ENCODE measurements at regions not wholly inside any gene's neighbourhood (a gene's known extent, or its start where the extent isn't known, plus 50 kb on each side); places are given as distances from the start of the nearest gene placed in this dataset.

DNA sequence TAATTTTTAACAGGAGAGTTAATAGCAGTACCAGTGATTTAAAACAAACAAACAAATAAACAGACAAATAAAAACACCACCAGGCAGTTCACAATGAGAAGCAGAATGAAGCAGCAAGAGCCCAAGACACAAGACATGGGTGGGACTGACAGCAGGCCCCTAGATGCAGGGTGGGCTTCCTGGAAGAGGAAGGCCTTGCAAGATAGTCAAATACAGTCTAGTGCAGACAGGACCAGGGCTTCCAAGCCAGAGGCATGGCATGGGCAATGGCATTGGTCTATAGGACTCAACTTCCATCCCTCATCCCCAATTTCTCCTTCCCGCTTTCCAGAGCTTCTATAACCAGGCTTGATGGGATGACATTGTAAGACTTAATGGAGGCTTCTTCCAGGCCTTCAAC lies 645.1 kb downstream of the UQCRFS1 start:
- TF ChIP-seq POLR2A (IDR thresholded peaks at IDR 0.05), result no peak
- TF ChIP-seq, protein P1, sequence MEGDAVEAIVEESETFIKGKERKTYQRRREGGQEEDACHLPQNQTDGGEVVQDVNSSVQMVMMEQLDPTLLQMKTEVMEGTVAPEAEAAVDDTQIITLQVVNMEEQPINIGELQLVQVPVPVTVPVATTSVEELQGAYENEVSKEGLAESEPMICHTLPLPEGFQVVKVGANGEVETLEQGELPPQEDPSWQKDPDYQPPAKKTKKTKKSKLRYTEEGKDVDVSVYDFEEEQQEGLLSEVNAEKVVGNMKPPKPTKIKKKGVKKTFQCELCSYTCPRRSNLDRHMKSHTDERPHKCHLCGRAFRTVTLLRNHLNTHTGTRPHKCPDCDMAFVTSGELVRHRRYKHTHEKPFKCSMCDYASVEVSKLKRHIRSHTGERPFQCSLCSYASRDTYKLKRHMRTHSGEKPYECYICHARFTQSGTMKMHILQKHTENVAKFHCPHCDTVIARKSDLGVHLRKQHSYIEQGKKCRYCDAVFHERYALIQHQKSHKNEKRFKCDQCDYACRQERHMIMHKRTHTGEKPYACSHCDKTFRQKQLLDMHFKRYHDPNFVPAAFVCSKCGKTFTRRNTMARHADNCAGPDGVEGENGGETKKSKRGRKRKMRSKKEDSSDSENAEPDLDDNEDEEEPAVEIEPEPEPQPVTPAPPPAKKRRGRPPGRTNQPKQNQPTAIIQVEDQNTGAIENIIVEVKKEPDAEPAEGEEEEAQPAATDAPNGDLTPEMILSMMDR (IDR thresholded peaks at IDR 0.05), result no peak
